ENCODE measurements at regions not wholly inside any gene's neighbourhood (a gene's known extent, or its start where the extent isn't known, plus 50 kb on each side); places are given as distances from the start of the nearest gene placed in this dataset.

DNA sequence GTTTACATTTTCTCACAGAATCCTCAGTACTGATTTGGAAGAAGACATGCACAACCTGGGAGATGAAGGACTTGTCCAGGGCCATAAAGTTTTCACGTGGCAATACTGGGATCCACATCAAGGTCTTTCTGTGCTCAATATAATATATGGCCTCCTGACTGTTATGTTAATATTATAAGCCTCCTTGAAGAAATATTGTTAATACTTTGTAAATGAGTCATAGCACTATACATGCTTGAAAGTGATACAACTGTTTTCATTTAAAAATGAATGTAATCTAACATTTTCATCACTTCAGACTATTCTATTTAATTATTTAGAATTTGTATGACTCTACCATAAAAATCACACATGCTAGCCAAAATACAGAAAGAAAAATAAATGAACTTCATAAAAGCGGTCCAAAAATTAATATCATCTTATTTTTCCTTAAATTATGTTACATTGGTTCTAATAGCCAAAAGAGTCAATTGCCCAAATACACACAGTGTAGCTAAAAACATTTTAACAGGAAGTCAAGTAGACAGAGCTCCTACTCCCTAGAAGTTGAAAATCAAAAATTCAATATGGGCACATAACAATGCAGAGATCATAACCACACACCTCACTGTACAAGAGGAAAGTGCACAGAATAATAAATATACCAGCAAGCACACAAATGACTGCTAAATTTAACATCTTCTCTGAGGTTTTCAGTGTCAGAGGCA, 188.0 kb upstream of the HDDC2 start:
- no peaks in the 10 kb centered on the region for H3K36me3 ChIP-seq (ENCODE audit: insufficient read depth, low read length)
- no peak overlapping the region for H3K27ac ChIP-seq (ENCODE audit: low read depth, low read length)
- no peaks in the 10 kb centered on the region for H3K79me2 ChIP-seq (ENCODE audit: insufficient read depth, low read length)
- no peaks in the 10 kb centered on the region for H3K27me3 ChIP-seq (ENCODE audit: insufficient read depth, low read length)
- H3K9me3 ChIP-seq (ENCODE audit: low read depth, low read length), result no peaks in the 10 kb centered on the region
- H4K20me1 ChIP-seq (ENCODE audit: insufficient read depth, low read length), result no peaks in the 10 kb centered on the region
- H3K4me2 ChIP-seq (ENCODE audit: insufficient read depth, low read length), result no peak overlapping the region
- no peaks in the 10 kb centered on the region for H3K4me1 ChIP-seq (ENCODE audit: insufficient read depth, low read length)
- peak; percentile 75 for DNase-seq (ENCODE audit: insufficient read length, low spot score, missing footprints)
- no peak overlapping the region for H3K4me3 ChIP-seq (ENCODE audit: insufficient read depth, low read length)
- TF ChIP-seq, protein P1, sequence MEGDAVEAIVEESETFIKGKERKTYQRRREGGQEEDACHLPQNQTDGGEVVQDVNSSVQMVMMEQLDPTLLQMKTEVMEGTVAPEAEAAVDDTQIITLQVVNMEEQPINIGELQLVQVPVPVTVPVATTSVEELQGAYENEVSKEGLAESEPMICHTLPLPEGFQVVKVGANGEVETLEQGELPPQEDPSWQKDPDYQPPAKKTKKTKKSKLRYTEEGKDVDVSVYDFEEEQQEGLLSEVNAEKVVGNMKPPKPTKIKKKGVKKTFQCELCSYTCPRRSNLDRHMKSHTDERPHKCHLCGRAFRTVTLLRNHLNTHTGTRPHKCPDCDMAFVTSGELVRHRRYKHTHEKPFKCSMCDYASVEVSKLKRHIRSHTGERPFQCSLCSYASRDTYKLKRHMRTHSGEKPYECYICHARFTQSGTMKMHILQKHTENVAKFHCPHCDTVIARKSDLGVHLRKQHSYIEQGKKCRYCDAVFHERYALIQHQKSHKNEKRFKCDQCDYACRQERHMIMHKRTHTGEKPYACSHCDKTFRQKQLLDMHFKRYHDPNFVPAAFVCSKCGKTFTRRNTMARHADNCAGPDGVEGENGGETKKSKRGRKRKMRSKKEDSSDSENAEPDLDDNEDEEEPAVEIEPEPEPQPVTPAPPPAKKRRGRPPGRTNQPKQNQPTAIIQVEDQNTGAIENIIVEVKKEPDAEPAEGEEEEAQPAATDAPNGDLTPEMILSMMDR (IDR thresholded peaks at IDR 0.05; ENCODE audit: extremely low read depth, low read depth, low read length), result no peak
- no peak overlapping the region for H2AFZ ChIP-seq (ENCODE audit: low read length)

DNA sequence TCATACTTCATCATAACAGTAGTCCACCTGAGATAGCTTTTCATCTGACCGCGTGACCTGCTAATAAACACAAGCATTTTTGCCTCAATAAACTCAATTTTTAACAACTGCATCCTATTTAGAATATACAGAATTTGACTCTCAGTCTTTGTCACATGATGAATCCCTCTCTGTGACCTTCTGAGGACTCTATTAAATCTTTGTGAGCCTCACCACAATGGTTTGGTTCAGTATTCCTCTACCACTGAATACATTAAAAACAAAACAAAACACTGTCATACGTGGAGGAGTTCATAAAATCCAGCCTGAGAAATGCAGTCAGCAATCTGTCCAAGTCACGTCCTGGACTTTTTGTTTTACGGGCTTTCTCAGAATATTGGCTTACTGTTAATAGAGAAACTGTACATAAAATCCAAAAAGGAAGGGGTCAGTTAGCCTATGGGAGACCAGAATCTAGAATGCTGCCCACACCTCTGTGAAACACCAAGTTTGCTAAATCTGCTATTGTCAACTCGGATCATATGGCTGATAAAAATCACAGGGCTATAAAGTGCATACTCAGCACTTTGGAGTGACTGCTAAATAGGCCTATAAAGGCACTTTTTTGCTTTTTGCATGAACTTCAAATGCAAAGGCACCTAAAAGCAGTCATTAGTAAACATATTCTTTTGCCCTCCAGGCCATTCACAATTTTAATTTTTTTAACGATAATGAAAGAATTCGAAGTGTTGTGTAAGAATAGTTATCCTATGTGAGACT, 190.3 kb upstream of the HDDC2 start:
- Histone ChIP-seq H2AFZ (ENCODE audit: low read length) (no peak overlapping the region), H3K4me1 (ENCODE audit: insufficient read depth, low read length) (no peaks in the 10 kb centered on the region), H3K4me2 (ENCODE audit: insufficient read depth, low read length) (no peak overlapping the region), H3K27ac (ENCODE audit: low read depth, low read length) (no peak overlapping the region), H3K36me3 (ENCODE audit: insufficient read depth, low read length) (no peaks in the 10 kb centered on the region), H3K79me2 (ENCODE audit: insufficient read depth, low read length) (no peaks in the 10 kb centered on the region), H3K9me3 (ENCODE audit: low read depth, low read length) (no peaks in the 10 kb centered on the region), H4K20me1 (ENCODE audit: insufficient read depth, low read length) (no peaks in the 10 kb centered on the region), H3K27me3 (ENCODE audit: insufficient read depth, low read length) (no peaks in the 10 kb centered on the region), H3K4me3 (ENCODE audit: insufficient read depth, low read length) (no peak overlapping the region)
- DNase-seq (ENCODE audit: insufficient read length, low spot score, missing footprints), result no peak
- TF ChIP-seq, protein P1 (IDR thresholded peaks at IDR 0.05; ENCODE audit: extremely low read depth, low read depth, low read length), result no peak

DNA sequence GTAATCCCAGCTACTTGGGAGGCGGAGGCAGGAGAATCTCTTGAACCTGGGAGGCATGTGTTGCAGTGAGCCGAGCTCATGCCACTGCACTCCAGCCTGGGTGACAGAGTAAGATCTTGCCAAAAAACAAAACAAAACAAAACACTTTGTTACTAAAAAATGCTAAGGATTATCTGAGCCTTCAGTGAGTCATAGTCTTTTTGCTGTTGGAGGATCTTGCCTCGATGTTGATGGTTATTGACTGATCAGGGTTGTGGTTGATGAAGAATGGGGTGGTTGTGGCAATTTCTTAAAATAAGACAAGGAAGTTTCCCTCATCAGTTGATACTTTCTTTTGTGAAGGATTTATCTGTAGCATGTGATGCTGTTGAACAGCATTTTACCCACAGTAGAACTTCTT, 196.8 kb upstream of the HDDC2 start:
- Histone ChIP-seq H4K20me1 (ENCODE audit: insufficient read depth, low read length) (no peaks in the 10 kb centered on the region), H3K4me3 (ENCODE audit: insufficient read depth, low read length) (no peak overlapping the region), H3K27ac (ENCODE audit: low read depth, low read length) (no peak overlapping the region), H3K27me3 (ENCODE audit: insufficient read depth, low read length) (no peaks in the 10 kb centered on the region), H3K79me2 (ENCODE audit: insufficient read depth, low read length) (no peaks in the 10 kb centered on the region), H2AFZ (ENCODE audit: low read length) (no peak overlapping the region), H3K4me2 (ENCODE audit: insufficient read depth, low read length) (no peak overlapping the region), H3K36me3 (ENCODE audit: insufficient read depth, low read length) (no peaks in the 10 kb centered on the region), H3K4me1 (ENCODE audit: insufficient read depth, low read length) (no peaks in the 10 kb centered on the region), H3K9me3 (ENCODE audit: low read depth, low read length) (no peaks in the 10 kb centered on the region)
- TF ChIP-seq, protein P1 (IDR thresholded peaks at IDR 0.05; ENCODE audit: extremely low read depth, low read depth, low read length), result no peak
- DNase-seq (ENCODE audit: insufficient read length, low spot score, missing footprints), result no peak

- Histone ChIP-seq H2AFZ (ENCODE audit: low read length) (no peak overlapping the region), H3K9me3 (ENCODE audit: low read depth, low read length) (no peaks in the 10 kb centered on the region), H3K4me1 (ENCODE audit: insufficient read depth, low read length) (no peaks in the 10 kb centered on the region), H3K4me3 (ENCODE audit: insufficient read depth, low read length) (no peak overlapping the region), H3K36me3 (ENCODE audit: insufficient read depth, low read length) (no peaks in the 10 kb centered on the region), H4K20me1 (ENCODE audit: insufficient read depth, low read length) (no peaks in the 10 kb centered on the region), H3K79me2 (ENCODE audit: insufficient read depth, low read length) (no peaks in the 10 kb centered on the region), H3K27me3 (ENCODE audit: insufficient read depth, low read length) (no peaks in the 10 kb centered on the region), H3K4me2 (ENCODE audit: insufficient read depth, low read length) (no peak overlapping the region), H3K27ac (ENCODE audit: low read depth, low read length) (no peak overlapping the region)
- TF ChIP-seq, protein P1 (IDR thresholded peaks at IDR 0.05; ENCODE audit: extremely low read depth, low read depth, low read length), result no peak
- DNase-seq (ENCODE audit: insufficient read length, low spot score, missing footprints), result no peak
These were observed 197.8 kb upstream of the HDDC2 start for GRCh38 chr6:125499535-125499934.
